ENCODE measurements at regions not wholly inside any gene's neighbourhood (a gene's known extent, or its start where the extent isn't known, plus 50 kb on each side); places are given as distances from the start of the nearest gene placed in this dataset.

GRCh38 chr12:124477107-124477915, 90.1 kb downstream of the NCOR2 start:
- no peak for TF ChIP-seq CTCF (conservative IDR thresholded peaks at IDR 0.05; ENCODE audit: low read depth, low read length)
- TF ChIP-seq EZH2 (IDR thresholded peaks at IDR 0.05; ENCODE audit: low read length, unreplicated experiment), result no peak
- no peak for TF ChIP-seq EZH2phosphoT487 (IDR thresholded peaks at IDR 0.05; ENCODE audit: borderline replicate concordance, low read length)

All from PC-3 (cell line).